H1 (cell line): ENCODE measurements at regions not wholly inside any gene's neighbourhood (a gene's known extent, or its start where the extent isn't known, plus 50 kb on each side); places are given as distances from the start of the nearest gene placed in this dataset.

Experiments used
- CBX5 ChIP-seq: fragments of 300-800, 300-1000 bp; sonication (generic); IDR thresholded peaks from 2 replicates; pipeline ENCODE4 v1.7.1; 2016; ENCODE audit warnings: antibody characterized with exemption, low read length, low read depth
- JUND ChIP-seq: IDR thresholded peaks from 2 replicates; pipeline ENCODE4 v1.6.1; 2011; ENCODE audit warnings: mild to moderate bottlenecking, improper control_type of control experiment, low read length
- SIN3A ChIP-seq, 2 experiments: IDR thresholded peaks in 1 of 2; conservative IDR thresholded peaks in 1 of 2; 2 replicates each; pipeline ENCODE4 v1.6.1; 2011 to 2012; ENCODE audit warnings: low read length in 2 of 2, improper control_type of control experiment in 1 of 2, low read depth in 1 of 2, mild to moderate bottlenecking in 1 of 2

GRCh38 chr2:43060390-43061016, 165.9 kb downstream of the ZFP36L2 start (continued):
- TF ChIP-seq JUND (no peak), SIN3A (conservative IDR thresholded peaks at IDR 0.05 in 1 of 2, IDR thresholded peaks at IDR 0.05 in 1 of 2; ENCODE audit: low read depth in 1 of 2, low read length in 2 of 2) (no peak), CBX5 (no peak)
